Breast epithelium (tissue), 3 donors: ENCODE measurements at regions not wholly inside any gene's neighbourhood (a gene's known extent, or its start where the extent isn't known, plus 50 kb on each side); places are given as distances from the start of the nearest gene placed in this dataset.

Experiments used
- POLR2AphosphoS5 ChIP-seq, 3 donors: sonication (generic); formaldehyde crosslinking; IDR thresholded peaks; one replicate each; pipeline ENCODE4 v1.6.1; 2017; ENCODE audit warnings: antibody characterized with exemption in 3 of 3
- TF ChIP-seq, protein P1 (sequence below), 3 donors: fragments of 450-650 bp; IDR thresholded peaks; one replicate each; pipeline ENCODE4 v1.5.1; 2016 to 2017; ENCODE audit warnings: antibody characterized with exemption in 3 of 3, mild to moderate bottlenecking in 3 of 3, moderate library complexity in 3 of 3

DNA sequence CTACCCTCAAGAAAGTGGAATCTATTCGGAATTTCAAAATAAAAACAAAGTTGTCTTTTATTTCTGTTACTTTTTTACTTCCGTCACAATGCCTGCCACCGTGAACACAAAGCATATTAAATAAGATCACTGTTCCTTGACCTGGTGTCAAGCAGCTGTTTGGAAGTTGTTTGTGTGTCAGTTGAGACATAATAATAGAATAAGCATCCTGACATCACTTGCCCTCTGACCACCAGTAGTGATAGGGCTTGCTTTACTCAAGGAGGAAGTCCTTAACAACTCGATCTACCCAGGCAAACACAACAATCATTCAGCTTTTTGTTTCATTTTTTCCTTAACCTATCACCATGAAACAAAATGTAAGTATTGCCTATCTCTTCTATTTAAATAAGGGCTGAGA lies 454.4 kb upstream of the RASGRP1 start:
- no peak for TF ChIP-seq POLR2AphosphoS5 (IDR thresholded peaks at IDR 0.05)
- TF ChIP-seq, protein P1, sequence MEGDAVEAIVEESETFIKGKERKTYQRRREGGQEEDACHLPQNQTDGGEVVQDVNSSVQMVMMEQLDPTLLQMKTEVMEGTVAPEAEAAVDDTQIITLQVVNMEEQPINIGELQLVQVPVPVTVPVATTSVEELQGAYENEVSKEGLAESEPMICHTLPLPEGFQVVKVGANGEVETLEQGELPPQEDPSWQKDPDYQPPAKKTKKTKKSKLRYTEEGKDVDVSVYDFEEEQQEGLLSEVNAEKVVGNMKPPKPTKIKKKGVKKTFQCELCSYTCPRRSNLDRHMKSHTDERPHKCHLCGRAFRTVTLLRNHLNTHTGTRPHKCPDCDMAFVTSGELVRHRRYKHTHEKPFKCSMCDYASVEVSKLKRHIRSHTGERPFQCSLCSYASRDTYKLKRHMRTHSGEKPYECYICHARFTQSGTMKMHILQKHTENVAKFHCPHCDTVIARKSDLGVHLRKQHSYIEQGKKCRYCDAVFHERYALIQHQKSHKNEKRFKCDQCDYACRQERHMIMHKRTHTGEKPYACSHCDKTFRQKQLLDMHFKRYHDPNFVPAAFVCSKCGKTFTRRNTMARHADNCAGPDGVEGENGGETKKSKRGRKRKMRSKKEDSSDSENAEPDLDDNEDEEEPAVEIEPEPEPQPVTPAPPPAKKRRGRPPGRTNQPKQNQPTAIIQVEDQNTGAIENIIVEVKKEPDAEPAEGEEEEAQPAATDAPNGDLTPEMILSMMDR (IDR thresholded peaks at IDR 0.05): no peak
